UCSD-AML1 (cell line): ENCODE measurements at regions not wholly inside any gene's neighbourhood (a gene's known extent, or its start where the extent isn't known, plus 50 kb on each side); places are given as distances from the start of the nearest gene placed in this dataset.

Experiments
- DNase-seq: peaks from one replicate; lab custom pipeline; 2025; ENCODE audit not compliant: unreplicated experiment; lab: John Stamatoyannopoulos, UW

DNA sequence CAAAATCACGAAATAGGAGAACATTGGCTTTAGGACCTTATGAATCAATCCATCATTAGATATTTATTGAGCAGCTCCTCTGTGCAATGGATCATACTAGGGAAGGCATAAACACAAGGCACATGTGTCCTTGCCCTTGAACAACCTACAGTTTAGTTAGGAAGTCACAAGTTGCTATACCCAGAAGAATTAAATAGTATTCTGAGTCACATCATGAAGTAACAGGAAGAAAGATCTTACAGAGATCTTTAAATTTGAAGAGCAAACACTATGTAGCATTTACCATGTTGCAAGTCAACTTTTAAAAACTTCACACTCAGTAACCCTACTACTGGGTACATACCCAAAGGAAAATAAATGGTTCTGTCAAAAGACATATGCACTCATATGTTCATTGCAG is 355.2 kb upstream of the SLC14A2 start:
- DNase-seq, result no peak

DNA sequence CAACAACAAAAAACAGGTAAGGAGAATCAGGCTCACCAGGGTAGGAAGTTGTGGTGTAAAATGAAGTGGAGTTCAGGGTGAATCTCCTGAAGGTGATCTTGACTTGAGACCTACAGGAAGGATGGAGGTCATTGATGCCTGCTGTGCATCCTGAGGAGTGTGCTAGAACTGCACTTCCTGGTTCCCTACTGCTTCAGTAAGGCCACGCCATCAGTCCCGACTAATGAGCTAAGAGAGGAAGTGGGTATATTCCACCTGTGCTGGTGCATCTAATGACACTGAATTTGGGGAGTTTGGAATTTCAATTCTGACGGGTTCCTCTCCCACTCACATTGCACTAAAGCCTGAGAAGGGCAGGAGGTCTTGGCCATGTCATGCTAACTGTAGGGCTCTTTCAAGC is 349.3 kb upstream of the SLC14A2 start:
- DNase-seq, result no peak

DNA sequence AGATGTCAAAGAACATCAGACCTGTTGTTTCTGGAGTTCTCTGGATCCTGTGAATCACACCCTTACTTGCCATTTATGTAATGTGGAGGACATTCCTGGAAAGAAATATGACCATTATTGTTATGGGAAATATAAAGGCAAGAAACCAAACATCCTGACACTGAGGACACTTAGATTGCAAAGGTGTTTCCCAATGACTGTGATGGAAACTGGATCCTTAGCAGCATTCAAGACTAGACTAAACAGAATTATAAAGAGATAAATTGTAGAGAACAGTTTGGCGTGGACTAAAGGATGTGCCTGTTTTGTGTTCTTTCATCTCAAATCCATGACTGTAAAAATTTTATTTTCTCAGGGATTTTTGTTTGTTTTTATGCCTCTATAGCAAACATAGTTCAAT is 347.7 kb upstream of the SLC14A2 start:
- DNase-seq, result no peak

DNA sequence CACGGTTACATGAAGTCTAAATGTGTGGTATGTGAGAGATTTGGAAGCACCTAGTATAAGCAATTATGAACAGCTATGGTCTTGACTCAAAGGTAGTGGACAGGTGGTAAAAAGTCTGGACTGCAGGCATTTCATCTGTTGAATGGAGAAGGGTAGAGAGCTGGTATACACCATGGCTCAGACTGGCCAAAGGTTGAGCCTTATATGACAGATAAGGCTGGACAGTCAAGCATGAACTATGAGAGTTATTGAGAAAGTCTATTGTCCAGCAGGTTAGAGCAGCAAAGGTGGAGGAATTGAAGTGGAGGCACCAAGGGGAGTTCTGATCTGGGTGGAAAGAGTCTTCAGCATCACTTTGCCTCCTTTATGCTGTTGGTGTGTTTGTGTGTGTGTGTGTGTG is 346.7 kb upstream of the SLC14A2 start:
- no peak for DNase-seq

DNA sequence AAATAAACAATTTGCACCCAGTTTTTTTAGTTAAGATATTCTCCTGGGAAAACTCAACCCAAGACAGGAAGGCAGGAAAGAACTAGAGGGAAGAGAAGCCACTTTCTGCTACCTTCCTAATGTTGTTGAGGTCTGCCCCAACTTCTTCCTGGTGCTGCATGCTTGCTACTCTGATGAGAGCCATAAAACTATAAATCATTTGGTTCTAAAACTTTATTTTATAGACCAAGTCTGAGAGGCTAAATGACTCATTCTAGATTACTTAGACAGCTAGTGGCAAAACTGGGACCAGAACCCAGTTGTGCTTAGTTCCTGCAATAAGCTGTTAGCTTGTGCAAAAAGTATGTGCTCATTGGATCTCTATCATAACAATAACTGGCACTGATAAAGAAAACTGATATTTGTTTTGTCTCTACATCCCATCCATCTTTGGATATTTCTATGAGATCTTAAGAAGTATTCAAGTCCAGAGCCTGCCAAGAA is 344.9 kb upstream of the SLC14A2 start:
- no peak for DNase-seq

DNA sequence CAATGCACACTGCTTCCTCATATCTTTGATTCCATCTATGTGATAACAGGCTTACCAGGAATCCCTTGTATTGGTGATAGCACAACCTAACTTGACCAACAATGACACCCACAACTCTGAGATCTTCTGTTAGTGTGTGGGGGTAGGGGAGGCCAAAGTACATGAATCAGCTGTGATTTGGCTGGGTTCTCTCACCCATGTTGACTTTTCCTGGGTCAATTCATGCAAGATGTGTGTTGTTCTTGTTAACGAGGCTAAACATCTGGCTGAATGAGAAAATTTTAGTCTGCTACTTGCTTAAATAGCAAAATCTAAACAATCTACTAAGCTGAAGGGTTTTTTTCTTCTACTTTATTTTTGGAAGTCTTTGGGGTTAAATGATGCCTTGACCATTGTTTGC is 341.2 kb upstream of the SLC14A2 start:
- no peak for DNase-seq

DNA sequence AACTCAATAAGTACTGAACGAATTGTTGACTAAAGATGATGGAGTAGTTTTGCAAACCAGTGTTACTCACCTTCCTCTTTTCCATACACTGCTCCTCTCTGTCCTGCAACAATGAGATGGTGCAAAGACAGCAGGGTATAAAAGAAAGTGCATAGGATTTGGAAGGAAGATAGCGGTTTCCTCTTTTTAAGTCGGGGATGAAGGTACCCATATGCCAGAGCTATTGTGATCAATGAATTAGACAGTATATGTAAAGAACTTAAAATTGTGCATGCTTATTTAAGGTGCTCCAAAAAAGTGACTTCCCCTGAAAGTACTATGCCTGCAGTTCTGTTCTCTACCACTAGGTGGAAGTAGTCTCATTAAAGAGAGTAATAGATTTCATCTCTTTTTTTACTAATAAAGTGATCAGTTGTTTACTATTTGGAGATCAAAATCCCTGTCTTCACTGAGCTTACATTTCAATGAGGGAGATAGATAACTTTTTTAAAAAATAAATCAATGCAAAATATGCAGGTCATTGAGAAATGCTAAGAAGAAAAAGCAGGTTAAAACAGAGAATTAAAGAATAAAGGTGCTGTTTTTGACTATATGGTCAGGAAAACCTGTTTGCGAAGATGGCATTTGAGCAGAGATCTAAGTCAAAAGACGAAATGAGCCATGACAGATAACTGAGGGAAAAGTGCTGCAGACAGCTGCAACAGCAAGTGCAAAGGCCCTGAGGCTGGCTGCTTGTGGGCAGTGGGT is 339.7 kb upstream of the SLC14A2 start:
- no peak for DNase-seq

DNA sequence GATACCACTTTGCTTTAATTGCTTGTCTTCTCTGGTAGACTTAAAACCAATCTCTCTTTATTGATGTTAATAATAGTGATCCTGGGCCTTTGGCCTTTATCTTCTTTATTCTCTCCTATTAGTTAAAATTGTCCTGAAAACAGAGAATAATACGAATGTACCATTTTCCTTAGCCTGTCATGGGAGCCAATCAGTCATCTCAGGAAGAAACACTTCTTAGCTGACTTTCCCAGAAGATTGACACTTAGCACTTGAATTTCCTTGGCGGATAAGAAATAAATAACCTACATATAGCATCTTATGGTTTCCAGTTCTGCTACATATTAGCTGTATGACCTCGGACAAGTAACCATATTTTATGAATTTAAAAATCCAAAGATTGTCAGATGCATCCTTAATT is 338.4 kb upstream of the SLC14A2 start:
- no peak for DNase-seq

DNA sequence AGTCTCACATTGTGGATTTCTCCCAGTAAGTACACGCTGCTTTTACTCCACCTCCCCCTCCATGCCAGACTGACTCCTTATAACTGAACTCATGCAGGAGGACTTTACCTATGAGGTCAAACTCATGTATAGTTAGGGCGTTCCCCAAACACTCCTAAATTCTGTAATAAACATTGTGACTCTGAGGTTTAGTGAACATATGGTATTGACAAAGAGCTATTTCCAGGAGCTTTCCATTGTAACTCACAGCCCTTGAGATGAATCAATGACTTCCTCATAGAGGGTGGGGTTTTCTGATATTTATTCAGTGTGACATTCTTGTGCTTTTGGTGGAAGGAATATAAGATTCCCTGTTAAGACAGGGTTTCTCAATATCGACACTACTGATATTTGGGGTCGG is 337.4 kb upstream of the SLC14A2 start:
- no peak for DNase-seq

DNA sequence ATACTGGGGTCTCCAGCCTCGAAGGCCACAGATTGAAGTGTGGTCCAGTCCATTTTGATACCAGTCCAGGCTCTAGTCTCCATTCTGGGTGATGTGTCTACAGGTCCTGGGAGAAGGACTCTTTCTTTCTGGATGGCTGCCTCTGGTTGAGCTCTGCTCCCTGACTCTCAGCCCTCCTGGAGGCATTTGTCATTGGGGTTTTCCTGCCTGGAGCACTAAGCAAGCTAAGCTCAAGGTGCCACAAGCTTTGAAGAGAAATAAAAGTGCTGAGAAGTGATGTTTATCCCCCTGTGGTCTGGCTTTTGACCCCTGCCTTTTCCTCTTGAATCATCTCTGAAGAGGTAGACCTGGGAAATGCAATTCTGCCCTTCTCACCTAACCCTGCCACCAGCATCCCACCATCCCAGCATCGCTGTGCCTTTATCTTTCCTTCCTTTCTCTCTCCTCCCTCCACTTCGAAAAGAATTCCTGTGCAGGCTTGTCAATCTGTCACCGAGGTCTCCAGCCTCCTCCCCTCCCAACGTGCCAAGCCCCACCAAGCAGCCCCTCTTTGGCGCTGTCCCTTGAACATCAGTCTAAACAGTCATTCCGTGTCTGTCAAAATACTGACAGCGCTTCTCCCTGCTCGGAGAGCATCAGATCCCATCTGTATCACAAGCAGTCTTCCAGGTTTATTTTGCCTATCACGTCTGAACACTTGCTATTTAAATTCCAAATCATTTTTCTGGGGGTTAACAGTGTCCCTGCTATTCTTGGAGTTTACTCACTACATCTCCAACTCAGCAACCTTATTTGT is 334.6 kb upstream of the SLC14A2 start:
- no peak for DNase-seq

DNA sequence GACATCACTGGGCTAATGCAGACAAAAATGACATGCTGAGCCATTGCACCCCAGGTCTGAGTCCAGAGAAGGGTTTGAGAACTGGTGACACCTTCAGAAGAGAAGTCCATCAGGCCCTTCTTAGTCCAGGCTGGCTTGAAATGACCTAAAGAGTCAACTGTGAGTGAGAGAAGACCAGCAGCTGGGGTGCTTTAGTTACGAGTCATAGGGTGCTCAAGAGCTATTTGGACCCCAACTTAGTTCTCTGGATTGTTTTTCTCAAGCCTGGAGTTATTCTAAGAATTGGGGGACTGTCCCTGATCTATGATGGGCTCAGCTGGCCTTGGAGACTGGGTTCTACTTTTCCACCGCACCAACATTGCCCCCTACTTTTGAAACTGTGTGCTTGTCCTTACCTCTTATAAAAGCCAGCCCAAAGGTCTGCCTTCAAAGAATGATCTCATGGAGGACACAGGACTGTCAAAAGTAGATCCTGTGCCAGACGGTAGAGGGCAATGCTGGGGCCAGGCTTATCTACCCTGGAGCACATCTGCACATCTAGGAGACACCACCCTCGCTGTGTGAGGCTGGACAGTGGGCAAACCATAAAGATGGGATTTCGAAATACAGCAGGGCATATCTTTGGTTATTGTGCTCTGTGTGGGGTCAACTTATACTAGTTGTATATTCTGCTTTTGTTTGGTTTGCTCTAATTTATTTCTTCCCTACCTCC is 333.0 kb upstream of the SLC14A2 start:
- DNase-seq, result no peak

DNA sequence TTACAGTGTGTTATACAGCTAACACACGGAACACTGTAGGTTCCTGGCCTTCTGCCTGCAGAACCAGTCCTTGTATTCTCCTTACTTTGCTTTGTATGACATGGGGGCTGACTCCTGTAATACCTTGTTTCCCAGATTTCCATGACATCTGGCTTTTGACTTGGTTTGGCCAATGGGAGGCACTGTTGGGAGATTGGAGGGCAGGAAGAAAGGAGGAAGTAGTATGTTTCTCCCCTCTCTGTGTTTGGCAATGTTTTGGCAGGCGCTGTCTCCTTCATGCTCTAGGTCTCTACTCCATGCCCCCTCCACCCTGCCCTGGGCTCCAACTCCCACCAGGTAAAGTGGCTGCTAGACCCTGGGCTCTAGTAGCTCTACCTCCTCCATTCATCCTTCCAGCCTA is 331.1 kb upstream of the SLC14A2 start:
- no peak for DNase-seq

DNA sequence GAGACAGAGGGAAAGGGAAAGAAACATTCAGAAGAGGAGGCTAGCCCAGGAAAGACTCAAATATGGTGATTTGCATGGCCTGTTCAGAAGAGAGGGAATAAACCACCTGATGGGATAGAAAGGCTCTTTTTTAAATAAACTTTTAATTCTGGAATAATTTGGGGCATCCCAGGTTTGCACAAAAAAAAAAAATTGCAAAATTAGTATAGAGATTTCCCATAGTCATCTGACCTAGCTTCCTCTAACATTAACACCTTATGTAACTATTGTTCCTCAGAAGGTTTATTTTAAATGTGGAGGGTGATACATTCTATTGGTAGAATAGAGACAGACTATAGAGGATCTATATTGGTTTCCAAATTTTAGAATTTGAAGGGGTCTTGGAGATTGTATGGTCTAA is 330.4 kb upstream of the SLC14A2 start:
- no peak for DNase-seq

DNA sequence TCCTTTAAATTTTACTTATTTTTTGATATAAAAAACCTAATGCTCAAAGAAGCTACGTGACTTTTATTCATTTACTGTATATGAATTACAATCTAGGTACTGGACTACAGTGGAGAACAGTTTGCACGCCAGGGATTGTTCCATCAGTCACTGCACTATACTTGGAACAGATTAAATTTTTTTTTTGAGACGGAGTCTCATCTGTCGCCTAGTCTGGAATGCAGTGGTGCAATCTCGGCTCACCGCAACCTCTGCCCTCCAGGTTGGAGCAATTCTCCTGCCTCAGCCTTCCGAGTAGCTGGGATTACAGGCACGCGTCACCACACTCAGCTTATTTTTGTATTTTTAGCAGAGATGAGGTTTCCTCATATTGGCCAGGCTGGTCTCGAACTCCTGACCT is 330.0 kb upstream of the SLC14A2 start:
- no peak for DNase-seq

DNA sequence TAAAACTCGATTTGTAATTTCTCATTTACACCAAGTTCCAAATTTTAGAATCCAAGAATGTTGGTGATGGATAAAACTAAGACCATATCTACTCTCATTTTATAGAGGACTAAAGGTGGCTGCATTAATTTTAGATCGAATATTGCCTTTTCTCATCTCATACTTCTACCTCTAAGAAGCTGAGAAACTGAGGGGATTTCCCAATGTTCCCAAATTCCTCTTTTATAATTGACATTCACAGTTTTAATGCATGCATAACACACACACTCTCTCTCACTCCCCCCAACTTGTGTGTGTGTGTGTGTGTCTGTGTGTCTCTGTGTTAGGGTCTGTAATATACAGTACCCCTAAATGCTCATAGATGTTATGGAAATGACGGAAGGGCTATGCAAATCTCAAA is 328.8 kb upstream of the SLC14A2 start:
- no peak for DNase-seq

DNA sequence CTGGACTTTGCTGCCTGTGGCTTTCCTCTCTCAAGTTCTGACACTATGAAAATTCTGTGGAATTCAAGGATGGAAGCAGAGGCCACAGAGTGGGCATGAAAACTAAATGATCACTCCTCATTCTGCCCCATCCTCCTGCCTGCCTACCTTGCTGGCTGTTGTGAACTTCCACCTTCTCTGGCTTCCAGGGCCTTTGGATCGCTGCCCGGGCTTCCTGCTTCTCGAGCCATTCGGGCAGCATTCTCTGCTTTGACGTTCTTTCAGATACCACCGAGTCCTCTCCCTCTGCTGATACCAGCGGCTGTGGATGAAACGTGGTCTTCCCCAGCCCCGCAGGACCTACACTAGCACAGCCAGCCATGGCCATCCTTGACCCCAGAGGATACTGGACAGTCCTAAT is 327.7 kb upstream of the SLC14A2 start:
- DNase-seq, result no peak

DNA sequence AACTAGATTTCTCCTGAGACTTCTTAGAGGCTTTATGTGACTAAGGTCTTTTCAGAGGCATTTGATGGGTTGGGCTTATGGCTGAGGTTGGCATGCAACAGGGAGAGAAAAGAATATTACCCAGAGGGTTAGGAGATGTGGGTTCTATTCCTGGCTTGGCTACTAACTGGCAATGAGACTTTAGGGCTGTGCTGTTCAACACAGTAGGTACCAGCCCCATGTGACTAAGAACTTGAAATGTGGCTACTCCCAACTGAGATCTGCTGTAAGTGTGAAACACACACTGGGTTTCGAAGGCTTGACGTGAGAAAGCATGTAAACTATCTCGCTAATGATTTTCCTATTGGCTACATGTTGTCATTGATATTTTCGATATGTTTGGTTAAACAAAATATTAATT is 324.9 kb upstream of the SLC14A2 start:
- no peak for DNase-seq

DNA sequence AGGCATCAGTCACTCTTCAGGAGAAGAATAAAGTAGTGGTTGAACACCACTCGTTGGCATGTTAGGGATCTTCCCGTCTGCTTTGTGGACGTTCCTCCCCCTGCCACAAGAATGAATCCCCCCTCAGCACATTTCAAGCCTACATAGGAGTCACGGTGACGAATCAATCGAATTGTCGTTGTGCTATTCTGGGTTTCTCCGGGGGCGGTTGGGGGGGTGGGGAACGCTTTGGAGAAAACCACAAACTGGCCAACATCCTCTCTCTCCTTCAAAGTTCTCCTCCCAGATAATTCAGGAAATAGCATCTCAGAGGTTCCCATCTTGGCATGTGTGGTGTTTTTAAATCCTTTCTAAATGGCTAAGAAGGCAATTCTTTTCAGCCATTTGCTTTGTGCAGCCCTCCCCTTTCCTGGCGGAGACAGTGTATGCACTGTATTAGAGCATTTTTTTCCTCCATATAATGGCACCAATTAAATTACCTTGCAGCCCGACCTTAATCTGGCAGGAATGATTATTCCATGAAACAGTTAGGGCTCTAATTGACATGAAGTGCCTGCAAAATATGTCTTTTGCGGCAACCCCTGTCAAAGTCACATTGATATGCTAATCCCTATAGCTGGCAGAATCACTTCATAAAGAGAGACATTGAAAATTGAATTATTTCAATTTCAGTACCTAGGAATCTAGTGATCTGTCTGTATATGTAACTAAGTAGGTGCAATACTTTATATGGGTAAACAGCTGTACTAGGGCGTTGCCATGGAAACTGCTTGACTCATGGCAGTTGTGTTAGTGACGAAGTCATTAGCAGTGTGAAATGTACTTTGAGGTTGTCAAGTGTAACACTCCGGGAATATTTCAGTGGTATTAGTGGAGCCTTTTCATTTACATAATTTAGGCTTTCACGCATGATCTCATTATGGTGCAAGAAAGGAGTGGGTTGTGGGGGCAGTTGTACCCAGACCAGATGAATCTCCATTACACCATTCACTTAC is 323.4 kb upstream of the SLC14A2 start:
- DNase-seq, result peak; percentile 67

DNA sequence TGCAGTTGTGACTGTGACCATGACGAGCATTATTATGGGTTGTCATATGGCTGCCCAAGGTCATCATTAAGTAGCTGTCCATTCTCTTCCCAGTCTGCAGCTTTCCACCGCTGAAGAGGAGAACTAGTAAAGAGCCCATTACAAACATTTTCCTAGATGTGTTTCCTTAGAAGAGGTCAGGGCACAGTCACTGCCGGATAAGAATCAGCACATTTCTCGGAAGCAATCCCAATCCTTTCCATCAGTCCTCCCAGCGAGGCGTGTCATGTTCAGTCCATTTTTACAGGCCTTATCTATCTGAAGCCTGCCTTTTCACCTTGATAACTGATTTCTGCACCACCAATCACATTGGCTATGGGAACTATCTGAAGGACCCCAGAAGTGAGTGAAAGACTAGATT is 319.9 kb upstream of the SLC14A2 start:
- no peak for DNase-seq

DNA sequence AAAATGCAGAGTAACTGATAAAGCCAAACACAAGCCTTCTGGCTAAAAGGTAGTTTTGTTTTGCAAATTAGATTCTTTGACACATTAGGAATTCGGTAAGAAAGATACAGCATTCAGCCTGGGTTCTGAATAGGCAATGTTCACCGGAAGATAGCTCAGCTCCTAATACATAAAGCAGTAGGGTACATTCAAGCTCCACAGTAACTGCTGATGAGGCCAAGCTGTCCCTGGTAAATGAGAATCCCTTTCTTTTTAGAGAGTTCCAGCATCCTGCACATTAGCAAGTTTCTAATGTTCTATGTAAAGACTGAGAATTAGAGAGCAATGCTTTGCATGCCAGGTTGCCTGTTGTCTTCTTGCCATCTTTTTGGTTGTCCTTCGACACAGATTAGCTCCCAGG is 316.3 kb upstream of the SLC14A2 start:
- no peak for DNase-seq

DNA sequence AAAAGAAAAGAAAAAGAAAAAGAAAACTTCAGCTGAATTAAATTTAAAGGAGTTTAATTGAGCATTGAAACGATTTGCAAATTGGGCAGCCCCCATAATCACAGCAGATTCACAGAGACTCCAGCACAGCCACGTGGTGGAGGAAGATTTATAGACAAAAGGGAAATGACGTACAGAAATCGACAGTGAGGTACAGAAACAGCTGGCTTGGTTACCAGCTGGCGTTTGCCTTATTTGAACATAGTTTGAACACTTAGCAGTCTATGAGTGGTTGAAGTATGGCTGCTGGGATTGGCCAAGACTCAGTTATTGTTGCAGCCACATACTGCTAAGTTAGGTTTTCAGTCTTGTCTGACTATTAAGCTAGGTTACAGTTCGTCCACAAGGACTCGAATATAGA is 312.2 kb upstream of the SLC14A2 start:
- DNase-seq, result no peak
